VCaP (cell line): ENCODE measurements at regions not wholly inside any gene's neighbourhood (a gene's known extent, or its start where the extent isn't known, plus 50 kb on each side); places are given as distances from the start of the nearest gene placed in this dataset.

Experiments used
- H3K27ac ChIP-seq: fragments of 450-650 bp; 2 replicates; pipeline ENCODE4 v1.5.1; 2017
- CTCF ChIP-seq: fragments of 450-650 bp; conservative IDR thresholded peaks from 2 replicates; pipeline ENCODE4 v1.5.1; 2017; ENCODE audit warnings: mild to moderate bottlenecking, moderate library complexity

- TF ChIP-seq CTCF, result no peak
- no peak overlapping the region for H3K27ac ChIP-seq
Measured at GRCh38 chr11:80023386-80023785, 582.6 kb upstream of the TENM4 start.

- TF ChIP-seq CTCF, result no peak
- H3K27ac ChIP-seq, result no peak overlapping the region
Measured at GRCh38 chr11:80010536-80010935, 569.7 kb upstream of the TENM4 start.

- no peak overlapping the region for H3K27ac ChIP-seq
- no peak for TF ChIP-seq CTCF
Measured at GRCh38 chr11:80009081-80009480, 568.3 kb upstream of the TENM4 start.

GRCh38 chr11:80007616-80008015 is 566.8 kb upstream of the TENM4 start:
- no peak for TF ChIP-seq CTCF
- H3K27ac ChIP-seq, result no peak overlapping the region

- no peak overlapping the region for H3K27ac ChIP-seq
- no peak for TF ChIP-seq CTCF
Measured at GRCh38 chr11:79990141-79990540, 549.3 kb upstream of the TENM4 start.

GRCh38 chr11:79982185-79982584 is 541.4 kb upstream of the TENM4 start:
- TF ChIP-seq CTCF, result no peak
- H3K27ac ChIP-seq, result no peak overlapping the region

- TF ChIP-seq CTCF, result no peak
- no peak overlapping the region for H3K27ac ChIP-seq
Measured at GRCh38 chr11:79980916-79981315, 540.1 kb upstream of the TENM4 start.
